GM12874 (cell line): ENCODE measurements at regions not wholly inside any gene's neighbourhood (a gene's known extent, or its start where the extent isn't known, plus 50 kb on each side); places are given as distances from the start of the nearest gene placed in this dataset.

Source experiments
- CTCF ChIP-seq: IDR thresholded peaks from 2 replicates; pipeline ENCODE4 v1.5.1; 2011; ENCODE audit warnings: low read depth, mild to moderate bottlenecking, control low read depth, low read length, moderate library complexity; ENCODE audit not compliant: insufficient read depth

- TF ChIP-seq CTCF: no peak
Observed at GRCh38 chr10:45229823-45230222, 85.6 kb downstream of the OR13A1 start.

- 0 out of 2 replicates have a peak, but pooled peaks have one; percentile 22 for TF ChIP-seq CTCF
Observed at GRCh38 chr10:45235260-45235769, 80.1 kb downstream of the OR13A1 start.

- no peak for TF ChIP-seq CTCF
Observed at GRCh38 chr10:45235798-45236220, 79.6 kb downstream of the OR13A1 start.

- no peak for TF ChIP-seq CTCF
Observed at GRCh38 chr10:45238896-45239295, 76.5 kb downstream of the OR13A1 start.

GRCh38 chr10:45239642-45240041 lies 75.8 kb downstream of the OR13A1 start:
- no peak for TF ChIP-seq CTCF

- no peak for TF ChIP-seq CTCF
Observed at GRCh38 chr10:45241865-45242520, 73.4 kb downstream of the OR13A1 start.

- TF ChIP-seq CTCF: no peak
Observed at GRCh38 chr10:45243261-45243660, 72.1 kb downstream of the OR13A1 start.
